HUES64 (cell line): ENCODE measurements at regions not wholly inside any gene's neighbourhood (a gene's known extent, or its start where the extent isn't known, plus 50 kb on each side); places are given as distances from the start of the nearest gene placed in this dataset.

Experiments
- H3K27ac ChIP-seq: 2 replicates; pipeline ENCODE4 v1.7.0; 2013; ENCODE audit warnings: low read depth, low read length, inconsistent platforms
- H3K27me3 ChIP-seq: 2 replicates; pipeline ENCODE4 v1.6.1; 2013; ENCODE audit warnings: mild to moderate bottlenecking, low read length; ENCODE audit not compliant: insufficient read depth
- H3K36me3 ChIP-seq: 2 replicates; pipeline ENCODE4 v1.6.1; 2013; ENCODE audit warnings: mild to moderate bottlenecking, low read length; ENCODE audit not compliant: insufficient read depth
- H3K4me1 ChIP-seq: 2 replicates; pipeline ENCODE4 v1.6.1; 2013; ENCODE audit warnings: mild to moderate bottlenecking, low read length, moderate library complexity; ENCODE audit not compliant: insufficient read depth
- H3K4me3 ChIP-seq: 2 replicates; pipeline ENCODE4 v1.5.1; 2013; ENCODE audit warnings: mild to moderate bottlenecking, low read length, moderate library complexity
- H3K9ac ChIP-seq: 2 replicates; pipeline ENCODE4 v1.6.1; 2013; ENCODE audit warnings: mild to moderate bottlenecking, low read depth, low read length
- H3K9me3 ChIP-seq: 2 replicates; pipeline ENCODE4 v1.6.1; 2013; ENCODE audit warnings: low read depth, low read length; ENCODE audit not compliant: insufficient read depth
- WGBS: fragments of 150-250, 120-280 bp; methylation state at CpG from one replicate; pipeline ENCODE4 v1.1.7; 2013; ENCODE audit warnings: missing lambda C conversion rate; 5-methylcytosine and 5-hydroxymethylcytosine counted together

- Histone ChIP-seq H3K4me3 (no peak overlapping the region), H3K27ac (no peak overlapping the region), H3K4me1 (peaks cover under 1% of the 10 kb centered on the region), H3K9ac (no peak overlapping the region), H3K9me3 (no peaks in the 10 kb centered on the region), H3K36me3 (no peaks in the 10 kb centered on the region), H3K27me3 (no peaks in the 10 kb centered on the region)
- WGBS: 95% methylated on average over 2 of the region's 2 CpGs
Observed at GRCh38 chr2:21282515-21282898, 158.7 kb downstream of the TDRD15 start.

- Histone ChIP-seq H3K4me3 (no peak overlapping the region), H3K4me1 (peaks cover 30% of the 10 kb centered on the region), H3K27ac (no peak overlapping the region), H3K36me3 (no peaks in the 10 kb centered on the region), H3K9me3 (no peaks in the 10 kb centered on the region), H3K27me3 (no peaks in the 10 kb centered on the region), H3K9ac (no peak overlapping the region)
- WGBS: 63% methylated on average over 2 of the region's 2 CpGs
Observed at GRCh38 chr2:21288299-21288698, 164.5 kb downstream of the TDRD15 start.

GRCh38 chr2:21288739-21289520, 165.2 kb downstream of the TDRD15 start:
- H3K36me3 ChIP-seq: no peaks in the 10 kb centered on the region
- H3K27me3 ChIP-seq: no peaks in the 10 kb centered on the region
- no peaks in the 10 kb centered on the region for H3K9me3 ChIP-seq
- no peak overlapping the region for H3K4me3 ChIP-seq
- WGBS: 61% methylated on average over 8 of the region's 8 CpGs
- peaks cover 30% of the 10 kb centered on the region for H3K4me1 ChIP-seq
- no peak overlapping the region for H3K27ac ChIP-seq
- H3K9ac ChIP-seq: no peak overlapping the region

GRCh38 chr2:21289551-21289950, 165.8 kb downstream of the TDRD15 start:
- no peaks in the 10 kb centered on the region for H3K27me3 ChIP-seq
- no peak overlapping the region for H3K27ac ChIP-seq
- H3K4me1 ChIP-seq: peaks cover 30% of the 10 kb centered on the region
- no peak overlapping the region for H3K9ac ChIP-seq
- no peak overlapping the region for H3K4me3 ChIP-seq
- 77% methylated on average over 3 of the region's 3 CpGs for WGBS
- H3K9me3 ChIP-seq: no peaks in the 10 kb centered on the region
- H3K36me3 ChIP-seq: no peaks in the 10 kb centered on the region

- Histone ChIP-seq H3K4me3 (no peak overlapping the region), H3K9me3 (no peaks in the 10 kb centered on the region), H3K36me3 (no peaks in the 10 kb centered on the region), H3K27ac (no peak overlapping the region), H3K4me1 (peaks cover 30% of the 10 kb centered on the region), H3K9ac (no peak overlapping the region), H3K27me3 (no peaks in the 10 kb centered on the region)
- 73% methylated on average over 3 of the region's 3 CpGs for WGBS
Observed at GRCh38 chr2:21289989-21290388, 166.2 kb downstream of the TDRD15 start.

- Histone ChIP-seq H3K36me3 (no peaks in the 10 kb centered on the region), H3K4me1 (peaks cover 30% of the 10 kb centered on the region), H3K27ac (no peak overlapping the region), H3K9ac (no peak overlapping the region), H3K27me3 (no peaks in the 10 kb centered on the region), H3K4me3 (no peak overlapping the region), H3K9me3 (no peaks in the 10 kb centered on the region)
- 97% methylated on average over 1 of the region's 1 CpG for WGBS
Observed at GRCh38 chr2:21291426-21291825, 167.7 kb downstream of the TDRD15 start.

GRCh38 chr2:21294446-21294845, 170.7 kb downstream of the TDRD15 start:
- Histone ChIP-seq H3K27ac (no peak overlapping the region), H3K36me3 (no peaks in the 10 kb centered on the region), H3K9ac (no peak overlapping the region), H3K4me3 (no peak overlapping the region), H3K4me1 (peaks cover 12% of the 10 kb centered on the region), H3K27me3 (no peaks in the 10 kb centered on the region), H3K9me3 (no peaks in the 10 kb centered on the region)
- 90% methylated on average over 2 of the region's 2 CpGs for WGBS

- H3K27me3 ChIP-seq: no peaks in the 10 kb centered on the region
- no peaks in the 10 kb centered on the region for H3K36me3 ChIP-seq
- H3K9ac ChIP-seq: no peak overlapping the region
- no peaks in the 10 kb centered on the region for H3K9me3 ChIP-seq
- WGBS: 100% methylated on average over 1 of the region's 2 CpGs
- H3K4me3 ChIP-seq: no peak overlapping the region
- H3K4me1 ChIP-seq: no peaks in the 10 kb centered on the region
- no peak overlapping the region for H3K27ac ChIP-seq
Observed at GRCh38 chr2:21299411-21299810, 175.6 kb downstream of the TDRD15 start.

- H3K36me3 ChIP-seq: no peaks in the 10 kb centered on the region
- H3K27me3 ChIP-seq: no peaks in the 10 kb centered on the region
- no peak overlapping the region for H3K4me3 ChIP-seq
- no peaks in the 10 kb centered on the region for H3K9me3 ChIP-seq
- H3K9ac ChIP-seq: no peak overlapping the region
- H3K4me1 ChIP-seq: no peaks in the 10 kb centered on the region
- no peak overlapping the region for H3K27ac ChIP-seq
- WGBS: 87% methylated on average over 1 of the region's 1 CpG
Observed at GRCh38 chr2:21301871-21302455, 178.2 kb downstream of the TDRD15 start.

- H3K9me3 ChIP-seq: no peaks in the 10 kb centered on the region
- H3K27me3 ChIP-seq: no peaks in the 10 kb centered on the region
- WGBS: 100% methylated on average over 1 of the region's 1 CpG
- H3K4me3 ChIP-seq: no peak overlapping the region
- no peak overlapping the region for H3K27ac ChIP-seq
- no peaks in the 10 kb centered on the region for H3K36me3 ChIP-seq
- H3K9ac ChIP-seq: no peak overlapping the region
- no peaks in the 10 kb centered on the region for H3K4me1 ChIP-seq
Observed at GRCh38 chr2:21303876-21304275, 180.1 kb downstream of the TDRD15 start.

GRCh38 chr2:21305581-21305980, 181.8 kb downstream of the TDRD15 start:
- 93% methylated on average over 3 of the region's 3 CpGs for WGBS
- no peaks in the 10 kb centered on the region for H3K27me3 ChIP-seq
- no peaks in the 10 kb centered on the region for H3K4me1 ChIP-seq
- H3K9ac ChIP-seq: no peak overlapping the region
- no peaks in the 10 kb centered on the region for H3K36me3 ChIP-seq
- H3K4me3 ChIP-seq: no peak overlapping the region
- H3K9me3 ChIP-seq: no peaks in the 10 kb centered on the region
- H3K27ac ChIP-seq: no peak overlapping the region
